ENCODE measurements at regions not wholly inside any gene's neighbourhood (a gene's known extent, or its start where the extent isn't known, plus 50 kb on each side); places are given as distances from the start of the nearest gene placed in this dataset.

DNA sequence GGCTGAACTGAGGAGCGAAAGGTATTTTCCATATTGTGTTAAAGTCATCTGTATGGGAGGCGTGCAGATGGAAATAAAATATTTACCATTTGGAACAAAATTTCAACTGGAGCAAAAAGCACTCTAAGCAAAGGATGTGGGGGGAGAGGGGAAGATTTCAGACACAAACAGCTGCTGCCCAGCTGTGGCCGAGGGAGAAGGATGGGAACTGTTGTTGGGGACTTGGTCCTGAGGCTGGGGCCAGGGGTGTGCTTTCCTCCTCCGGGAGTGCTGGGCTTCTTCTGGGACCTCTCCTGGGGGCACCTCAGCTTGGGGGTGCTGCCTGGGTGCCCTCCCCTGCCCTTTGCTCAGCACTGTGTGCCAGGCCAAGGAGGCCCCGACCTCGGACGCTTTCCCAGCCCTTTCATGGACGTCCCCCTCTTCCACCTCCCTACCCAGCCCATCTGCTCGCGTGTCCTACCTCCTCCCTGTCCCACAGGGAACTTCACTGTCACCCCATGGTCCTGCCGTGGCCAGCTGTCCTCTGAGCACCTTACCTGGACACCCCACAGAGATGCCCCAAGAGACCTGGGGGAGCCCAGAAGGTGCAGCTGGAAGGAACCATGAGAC, 101.9 kb upstream of the COL5A1 start:
- TF ChIP-seq, protein P1, sequence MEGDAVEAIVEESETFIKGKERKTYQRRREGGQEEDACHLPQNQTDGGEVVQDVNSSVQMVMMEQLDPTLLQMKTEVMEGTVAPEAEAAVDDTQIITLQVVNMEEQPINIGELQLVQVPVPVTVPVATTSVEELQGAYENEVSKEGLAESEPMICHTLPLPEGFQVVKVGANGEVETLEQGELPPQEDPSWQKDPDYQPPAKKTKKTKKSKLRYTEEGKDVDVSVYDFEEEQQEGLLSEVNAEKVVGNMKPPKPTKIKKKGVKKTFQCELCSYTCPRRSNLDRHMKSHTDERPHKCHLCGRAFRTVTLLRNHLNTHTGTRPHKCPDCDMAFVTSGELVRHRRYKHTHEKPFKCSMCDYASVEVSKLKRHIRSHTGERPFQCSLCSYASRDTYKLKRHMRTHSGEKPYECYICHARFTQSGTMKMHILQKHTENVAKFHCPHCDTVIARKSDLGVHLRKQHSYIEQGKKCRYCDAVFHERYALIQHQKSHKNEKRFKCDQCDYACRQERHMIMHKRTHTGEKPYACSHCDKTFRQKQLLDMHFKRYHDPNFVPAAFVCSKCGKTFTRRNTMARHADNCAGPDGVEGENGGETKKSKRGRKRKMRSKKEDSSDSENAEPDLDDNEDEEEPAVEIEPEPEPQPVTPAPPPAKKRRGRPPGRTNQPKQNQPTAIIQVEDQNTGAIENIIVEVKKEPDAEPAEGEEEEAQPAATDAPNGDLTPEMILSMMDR (IDR thresholded peaks at IDR 0.05; ENCODE audit: low read depth, low read length), result no peak
- Histone ChIP-seq H3K9me3 (no peaks in the 10 kb centered on the region), H3K36me3 (no peaks in the 10 kb centered on the region), H3K27me3 (no peaks in the 10 kb centered on the region), H3K4me3 (ENCODE audit: low read depth, low read length) (no peak overlapping the region), H3K4me1 (no peaks in the 10 kb centered on the region)
- no peak for DNase-seq

DNA sequence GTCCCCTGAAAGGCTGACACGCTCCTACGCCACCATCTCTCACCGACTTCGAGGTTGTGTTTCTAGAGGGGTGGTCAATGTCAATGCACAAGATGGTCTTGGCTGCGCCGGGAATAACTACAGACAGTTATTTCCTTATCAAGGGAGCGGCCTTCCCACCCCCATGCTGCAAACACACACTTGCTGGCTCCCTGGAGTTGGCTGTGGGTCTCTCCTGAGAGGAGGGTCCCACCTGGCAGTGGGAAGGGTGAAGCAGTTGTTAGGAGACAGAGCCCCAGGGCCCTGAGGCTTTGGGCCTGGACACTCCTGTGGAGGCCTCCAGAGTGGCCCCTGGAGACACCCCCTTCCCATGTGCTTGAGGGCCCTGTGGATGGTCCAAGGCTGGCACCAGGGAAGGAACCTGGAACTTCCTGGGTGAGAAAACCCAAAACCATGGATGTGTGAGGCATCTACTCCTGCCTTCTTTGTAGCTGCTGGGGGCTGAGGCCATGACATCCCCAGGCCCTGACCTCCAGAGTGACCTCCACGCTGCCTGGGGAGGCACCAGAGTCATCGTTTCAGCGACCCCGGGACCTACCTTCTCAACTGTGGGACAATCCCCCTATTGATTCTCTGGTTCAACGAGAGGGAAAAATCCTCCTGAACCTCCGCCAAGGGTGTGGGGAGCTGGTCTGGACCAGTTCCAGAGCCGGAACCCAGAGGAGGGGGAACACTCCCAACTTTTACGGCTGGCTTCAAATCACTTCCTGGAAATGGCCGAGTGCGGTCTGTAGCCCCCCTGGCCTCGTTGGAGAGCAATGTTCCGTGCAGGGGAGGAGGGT, 101.1 kb upstream of the COL5A1 start:
- TF ChIP-seq, protein P1 (IDR thresholded peaks at IDR 0.05; ENCODE audit: low read depth, low read length), result no peak
- no peaks in the 10 kb centered on the region for H3K36me3 ChIP-seq

DNA sequence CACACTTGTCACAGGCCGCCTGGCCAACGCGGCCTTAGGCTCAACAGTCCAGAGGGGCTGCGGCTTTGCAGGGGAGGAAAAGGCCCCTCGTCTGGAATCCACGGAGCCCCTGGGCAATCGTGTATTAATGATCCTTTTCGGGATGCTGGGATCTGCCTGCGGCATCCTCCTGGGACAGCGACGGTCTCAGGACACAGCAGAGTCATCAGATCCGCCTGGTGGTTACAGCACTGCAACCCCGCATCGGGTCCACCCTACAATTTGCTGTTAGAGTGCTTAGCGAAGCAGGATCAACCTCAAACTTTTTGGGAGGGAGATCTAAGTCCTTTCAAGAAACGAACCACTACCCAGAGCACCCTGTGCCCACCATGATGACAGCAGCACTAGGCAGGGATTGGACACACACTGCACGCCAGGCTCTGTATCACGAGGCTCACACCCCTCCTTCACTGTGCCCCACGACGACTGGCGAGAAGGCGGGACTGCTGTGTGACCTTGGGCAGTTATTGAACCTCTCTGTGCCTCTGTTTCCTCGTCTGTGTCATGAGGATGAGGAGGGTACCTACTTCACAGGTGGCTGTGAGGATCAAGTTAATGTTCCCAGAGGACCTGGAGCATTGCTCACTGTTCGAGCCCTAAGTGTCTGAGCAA, 100.4 kb upstream of the COL5A1 start:
- peaks cover 6% of the 10 kb centered on the region for H3K4me1 ChIP-seq
- TF ChIP-seq, protein P1 (IDR thresholded peaks at IDR 0.05; ENCODE audit: low read depth, low read length), result no peak
- H3K9me3 ChIP-seq, result no peaks in the 10 kb centered on the region
- H3K36me3 ChIP-seq, result no peaks in the 10 kb centered on the region
- DNase-seq, result no peak
- H3K27me3 ChIP-seq, result no peaks in the 10 kb centered on the region
- no peak overlapping the region for H3K4me3 ChIP-seq (ENCODE audit: low read depth, low read length)

More for the DNA sequence above, 101.1 kb upstream of the COL5A1 start:
- H3K27me3 ChIP-seq, result no peaks in the 10 kb centered on the region
- H3K4me1 ChIP-seq, result no peaks in the 10 kb centered on the region
- no peak overlapping the region for H3K4me3 ChIP-seq (ENCODE audit: low read depth, low read length)
- no peak for DNase-seq
- H3K9me3 ChIP-seq, result no peaks in the 10 kb centered on the region

DNA sequence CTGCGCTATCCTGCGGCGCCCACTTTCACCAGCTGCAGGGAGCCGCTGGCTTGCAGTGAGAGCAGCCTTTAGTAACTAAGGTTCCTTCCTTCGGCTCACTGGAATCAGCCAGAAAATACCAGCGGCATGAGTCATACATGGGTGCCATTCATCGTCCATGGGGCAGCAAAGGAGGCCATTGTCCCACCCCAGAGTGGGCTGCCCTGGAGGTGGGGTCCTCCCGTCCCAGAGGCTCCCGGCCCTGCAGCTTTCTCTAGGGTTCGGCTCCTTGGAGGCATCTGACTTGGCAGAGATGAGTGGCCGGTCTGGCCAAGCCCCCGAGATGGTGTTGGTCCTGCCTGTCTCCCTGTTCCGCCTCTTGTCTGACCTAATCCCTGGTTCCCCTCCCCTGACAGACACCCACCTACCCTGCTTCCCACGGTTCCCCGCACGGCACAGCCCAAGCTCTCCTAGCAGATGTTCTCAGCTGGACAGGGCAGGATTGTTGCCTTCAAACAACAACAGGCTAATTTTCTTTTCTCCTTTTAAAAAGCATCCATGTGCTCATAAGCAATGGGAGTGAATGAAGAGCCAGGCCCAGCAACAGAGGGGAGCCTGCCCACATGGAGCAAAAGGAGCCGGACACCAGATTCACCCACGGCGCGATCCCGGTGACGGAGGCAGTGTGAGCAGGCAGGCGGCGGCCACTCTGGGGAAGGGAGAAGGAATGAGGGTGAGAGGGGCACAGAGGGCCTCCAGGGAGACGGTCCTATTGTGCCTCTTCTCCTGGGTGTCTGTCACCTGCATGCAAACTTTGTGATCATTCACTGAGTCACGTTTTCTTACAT, 97.0 kb upstream of the COL5A1 start:
- no peak for DNase-seq
- no peaks in the 10 kb centered on the region for H3K9me3 ChIP-seq

DNA sequence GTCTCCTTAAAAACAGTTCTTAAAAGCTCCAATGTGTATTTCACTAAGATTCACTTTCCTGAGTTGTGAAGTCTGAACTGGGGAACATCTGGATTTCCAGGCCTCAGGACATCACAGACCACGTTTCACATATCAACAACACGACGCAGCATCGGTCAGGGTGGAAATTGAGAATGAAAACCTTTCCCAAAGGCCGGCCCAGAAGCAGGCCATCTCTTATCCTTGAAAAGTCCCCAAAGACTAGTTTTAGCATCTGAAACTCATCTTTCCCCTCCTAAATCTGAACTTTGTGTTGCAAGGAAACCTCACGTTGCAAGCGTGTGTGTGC, 96.4 kb upstream of the COL5A1 start:
- Histone ChIP-seq H3K27me3 (no peaks in the 10 kb centered on the region), H3K36me3 (no peaks in the 10 kb centered on the region), H3K9me3 (no peaks in the 10 kb centered on the region), H3K4me3 (ENCODE audit: low read depth, low read length) (no peak overlapping the region), H3K4me1 (peaks cover 18% of the 10 kb centered on the region)
- TF ChIP-seq, protein P1 (IDR thresholded peaks at IDR 0.05; ENCODE audit: low read depth, low read length), result no peak
- no peak for DNase-seq

More for the DNA sequence above, 97.0 kb upstream of the COL5A1 start:
- TF ChIP-seq, protein P1 (IDR thresholded peaks at IDR 0.05; ENCODE audit: low read depth, low read length), result no peak
- Histone ChIP-seq H3K4me3 (ENCODE audit: low read depth, low read length) (no peak overlapping the region), H3K4me1 (peaks cover 18% of the 10 kb centered on the region), H3K36me3 (no peaks in the 10 kb centered on the region), H3K27me3 (no peaks in the 10 kb centered on the region)
